CD4-positive, alpha-beta T cell (primary cell): ENCODE measurements at regions not wholly inside any gene's neighbourhood (a gene's known extent, or its start where the extent isn't known, plus 50 kb on each side); places are given as distances from the start of the nearest gene placed in this dataset.

ENCODE experiments used
- ATAC-seq: fragments of 200-7000 bp; cut with Tn5 transposase; one replicate; pipeline ENCODE4 v1.10.0; 2022; ENCODE audit warnings: mild to moderate bottlenecking; ENCODE audit not compliant: poor library complexity
- CTCF ChIA-PET: fragments of 350-600 bp; sonication (Branson Sonifier 250); formaldehyde crosslinking; loops from one replicate; lab custom pipeline; 2021; ENCODE audit warnings: antibody characterized with exemption, inconsistent platforms; lab: Charles Lee
- POLR2A ChIA-PET: fragments of 350-600 bp; sonication (Branson Sonifier 250); formaldehyde crosslinking; loops from one replicate; lab custom pipeline; 2021; ENCODE audit warnings: antibody characterized with exemption, inconsistent platforms; lab: Charles Lee
- DNase-seq, 14 experiments: peaks; one replicate each; pipeline ENCODE4 v3.0.0-alpha.2; 2013 to 2020; ENCODE audit warnings: mixed read lengths in 2 of 14
- H3K27ac ChIP-seq, 2 donors: one replicate each; pipeline versions ENCODE4 v1.5.1 to v1.7.0; 2013; ENCODE audit warnings: low read length in 2 of 2, low read depth in 1 of 2, mild to moderate bottlenecking in 1 of 2
- H3K27me3 ChIP-seq, 2 experiments: 1 replicate in 1 of 2; 2 replicates in 1 of 2; pipeline versions ENCODE4 v1.6.1 to v1.7.0; 2013; ENCODE audit warnings: low read length in 2 of 2, control low read depth in 1 of 2, mild to moderate bottlenecking in 1 of 2, moderate library complexity in 1 of 2; ENCODE audit not compliant: insufficient read depth in 2 of 2, control insufficient read depth in 1 of 2
- H3K36me3 ChIP-seq: one replicate; pipeline ENCODE4 v1.6.1; 2013; ENCODE audit warnings: low read length, control low read depth; ENCODE audit not compliant: insufficient read depth
- H3K4me1 ChIP-seq: one replicate; pipeline ENCODE4 v1.6.1; 2013; ENCODE audit warnings: low read length, control low read depth; ENCODE audit not compliant: insufficient read depth
- H3K4me3 ChIP-seq: one replicate; pipeline ENCODE4 v1.5.1; 2013; ENCODE audit warnings: mild to moderate bottlenecking, low read length, moderate library complexity
- H3K9me3 ChIP-seq, 2 experiments: 1 replicate in 1 of 2; 2 replicates in 1 of 2; pipeline versions ENCODE4 v1.6.1 to v1.7.0; 2013; ENCODE audit warnings: low read length in 2 of 2, mild to moderate bottlenecking in 2 of 2, control low read depth in 1 of 2, moderate library complexity in 1 of 2; ENCODE audit not compliant: control insufficient read depth in 1 of 2, insufficient read depth in 1 of 2
- H3K27ac Mint-ChIP-seq: one replicate; pipeline ENCODE4 v1.8.0; 2020; ENCODE audit warnings: mixed read lengths
- H3K27me3 Mint-ChIP-seq: one replicate; pipeline ENCODE4 v1.8.0; 2021; ENCODE audit warnings: mixed read lengths
- H3K36me3 Mint-ChIP-seq: one replicate; pipeline ENCODE4 v1.8.0; 2021; ENCODE audit warnings: low read depth, mixed read lengths
- H3K4me1 Mint-ChIP-seq: one replicate; pipeline ENCODE4 v1.8.0; 2021; ENCODE audit warnings: low read depth, mixed read lengths
- H3K4me3 Mint-ChIP-seq: one replicate; pipeline ENCODE4 v1.8.0; 2020; ENCODE audit warnings: mild to moderate bottlenecking, mixed read lengths
- H3K9me3 Mint-ChIP-seq: one replicate; pipeline ENCODE4 v1.8.0; 2020; ENCODE audit warnings: mixed read lengths
- intact Hi-C, 2 experiments: fragments of 100-400 bp; cut with DNase I in 1 of 2; cut with micrococcal nuclease in 1 of 2; formaldehyde crosslinking; loops; one replicate each; pipeline versions ENCODE4 v1.15.1 to v1.9.0; 2023 to 2025; cut with DNase I, micrococcal nuclease
- TF ChIP-seq, protein P1 (sequence below): fragments of 200-600 bp; IDR thresholded peaks from one replicate; pipeline ENCODE4 v1.8.0; 2022; ENCODE audit warnings: antibody characterized with exemption, mild to moderate bottlenecking

DNA sequence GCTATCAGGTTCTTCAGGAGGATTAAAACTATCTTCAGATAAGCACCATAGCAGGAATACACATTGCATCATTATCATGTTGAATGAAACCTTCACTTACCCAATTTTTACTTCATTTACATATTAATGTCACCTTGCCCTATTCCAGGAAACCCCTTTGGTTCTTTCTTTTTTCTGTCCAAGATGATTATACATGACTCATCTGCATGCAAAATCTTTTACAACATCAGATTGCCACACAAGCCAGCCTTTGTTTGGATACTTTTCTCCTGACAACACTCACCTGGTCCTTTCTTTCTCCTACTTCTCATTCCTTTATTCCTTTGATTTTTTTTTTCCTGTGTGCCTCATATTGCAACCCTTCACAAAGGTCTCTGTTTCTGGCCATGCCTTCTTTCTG, 200.5 kb upstream of the POU3F2 start:
- DNase-seq (no peak), ATAC-seq (no peak)
- H3K36me3 Mint-ChIP-seq: no peaks in the 10 kb centered on the region
- Histone ChIP-seq H3K9me3 (no peaks in the 10 kb centered on the region), H3K4me1 (no peaks in the 10 kb centered on the region), H3K4me3 (no peak overlapping the region), H3K27ac (no peak overlapping the region), H3K36me3 (no peaks in the 10 kb centered on the region), H3K27me3 (no peaks in the 10 kb centered on the region)
- intact Hi-C loops: no loop called here
- TF ChIP-seq, protein P1, sequence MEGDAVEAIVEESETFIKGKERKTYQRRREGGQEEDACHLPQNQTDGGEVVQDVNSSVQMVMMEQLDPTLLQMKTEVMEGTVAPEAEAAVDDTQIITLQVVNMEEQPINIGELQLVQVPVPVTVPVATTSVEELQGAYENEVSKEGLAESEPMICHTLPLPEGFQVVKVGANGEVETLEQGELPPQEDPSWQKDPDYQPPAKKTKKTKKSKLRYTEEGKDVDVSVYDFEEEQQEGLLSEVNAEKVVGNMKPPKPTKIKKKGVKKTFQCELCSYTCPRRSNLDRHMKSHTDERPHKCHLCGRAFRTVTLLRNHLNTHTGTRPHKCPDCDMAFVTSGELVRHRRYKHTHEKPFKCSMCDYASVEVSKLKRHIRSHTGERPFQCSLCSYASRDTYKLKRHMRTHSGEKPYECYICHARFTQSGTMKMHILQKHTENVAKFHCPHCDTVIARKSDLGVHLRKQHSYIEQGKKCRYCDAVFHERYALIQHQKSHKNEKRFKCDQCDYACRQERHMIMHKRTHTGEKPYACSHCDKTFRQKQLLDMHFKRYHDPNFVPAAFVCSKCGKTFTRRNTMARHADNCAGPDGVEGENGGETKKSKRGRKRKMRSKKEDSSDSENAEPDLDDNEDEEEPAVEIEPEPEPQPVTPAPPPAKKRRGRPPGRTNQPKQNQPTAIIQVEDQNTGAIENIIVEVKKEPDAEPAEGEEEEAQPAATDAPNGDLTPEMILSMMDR: no peak
- no peaks in the 10 kb centered on the region for H3K27me3 Mint-ChIP-seq
- CTCF ChIA-PET: no interaction called here
- H3K9me3 Mint-ChIP-seq: no peaks in the 10 kb centered on the region
- POLR2A ChIA-PET: no interaction called here
- H3K27ac Mint-ChIP-seq: no peak overlapping the region
- H3K4me1 Mint-ChIP-seq: no peaks in the 10 kb centered on the region
- no peak overlapping the region for H3K4me3 Mint-ChIP-seq

- H3K4me1 ChIP-seq: no peaks in the 10 kb centered on the region
- no peaks in the 10 kb centered on the region for H3K9me3 ChIP-seq
- no peak overlapping the region for H3K4me3 Mint-ChIP-seq
- TF ChIP-seq, protein P1: no peak
- intact Hi-C loops: no loop called here
- no peak overlapping the region for H3K27ac Mint-ChIP-seq
- no peaks in the 10 kb centered on the region for H3K36me3 Mint-ChIP-seq
- H3K4me1 Mint-ChIP-seq: no peaks in the 10 kb centered on the region
- no peaks in the 10 kb centered on the region for H3K27me3 ChIP-seq
- no peaks in the 10 kb centered on the region for H3K36me3 ChIP-seq
- H3K27ac ChIP-seq: no peak overlapping the region
- ATAC-seq: no peak
- no peaks in the 10 kb centered on the region for H3K9me3 Mint-ChIP-seq
- DNase-seq: no peak
- no peak overlapping the region for H3K4me3 ChIP-seq
- ChIA-PET POLR2A (no interaction called here), CTCF (no interaction called here)
- H3K27me3 Mint-ChIP-seq: no peaks in the 10 kb centered on the region
Measured at GRCh38 chr6:98634569-98634968, 199.8 kb upstream of the POU3F2 start.

DNA sequence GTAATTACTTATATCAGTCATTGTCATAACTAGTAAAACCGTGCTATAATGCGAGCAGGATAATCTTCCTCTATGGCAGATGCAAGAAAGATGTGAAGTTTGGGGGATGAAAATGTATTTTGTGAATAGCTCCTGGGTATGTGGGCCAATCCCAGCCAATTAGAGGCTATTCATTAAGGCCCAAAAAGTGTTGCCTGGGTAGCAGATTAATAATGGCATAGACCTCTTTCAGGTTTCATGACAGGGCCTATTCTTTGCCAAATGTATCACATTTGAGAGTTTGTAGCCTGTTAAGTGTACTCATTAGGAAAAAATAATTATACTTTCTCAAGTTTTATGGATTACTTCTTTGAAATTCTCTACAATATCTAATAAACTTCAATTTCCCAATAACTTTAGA, 199.2 kb upstream of the POU3F2 start:
- Histone ChIP-seq H3K36me3 (no peaks in the 10 kb centered on the region), H3K4me1 (no peaks in the 10 kb centered on the region), H3K9me3 (no peaks in the 10 kb centered on the region), H3K27ac (no peak overlapping the region), H3K4me3 (no peak overlapping the region), H3K27me3 (no peaks in the 10 kb centered on the region)
- H3K27ac Mint-ChIP-seq: no peak overlapping the region
- no peak for DNase-seq
- no peak overlapping the region for H3K4me3 Mint-ChIP-seq
- intact Hi-C loops: no loop called here
- ChIA-PET CTCF (no interaction called here), POLR2A (no interaction called here)
- H3K27me3 Mint-ChIP-seq: no peaks in the 10 kb centered on the region
- no peaks in the 10 kb centered on the region for H3K9me3 Mint-ChIP-seq
- TF ChIP-seq, protein P1: no peak
- no peak for ATAC-seq
- no peaks in the 10 kb centered on the region for H3K4me1 Mint-ChIP-seq
- H3K36me3 Mint-ChIP-seq: no peaks in the 10 kb centered on the region
